Astrocyte (in vitro differentiated cells and primary cell): ENCODE measurements at regions not wholly inside any gene's neighbourhood (a gene's known extent, or its start where the extent isn't known, plus 50 kb on each side); places are given as distances from the start of the nearest gene placed in this dataset.

Experiments
- DNase-seq: peaks from one replicate; pipeline ENCODE4 v3.0.0-alpha.2; 2010; ENCODE audit warnings: low read depth
- FAIRE-seq: peaks from 2 replicates; lab custom pipeline; 2011; peaks lifted over from hg19 to GRCh38; lab: Jason Lieb, UNC
- H2AFZ ChIP-seq: 2 replicates; pipeline ENCODE4 v1.6.0; 2012; ENCODE audit warnings: low read depth, low read length, inconsistent platforms
- H3K27ac ChIP-seq: 2 replicates; pipeline ENCODE4 v1.5.1; 2011; ENCODE audit warnings: low read depth, low read length, inconsistent platforms
- H3K27me3 ChIP-seq: 2 replicates; pipeline ENCODE4 v1.6.0; 2011; ENCODE audit warnings: low read length, inconsistent platforms; ENCODE audit not compliant: insufficient read depth
- H3K36me3 ChIP-seq: 2 replicates; pipeline ENCODE4 v1.5.1; 2011; ENCODE audit warnings: low read length, inconsistent platforms; ENCODE audit not compliant: insufficient read depth
- H3K4me1 ChIP-seq: 2 replicates; pipeline ENCODE4 v1.5.1; 2011; ENCODE audit warnings: low read length, inconsistent platforms; ENCODE audit not compliant: insufficient read depth
- H3K4me2 ChIP-seq: 2 replicates; pipeline ENCODE4 v1.6.0; 2012; ENCODE audit warnings: low read length, inconsistent platforms
- H3K4me3 ChIP-seq: 2 replicates; pipeline ENCODE4 v1.5.1; 2011; ENCODE audit warnings: low read depth, mild to moderate bottlenecking, low read length, inconsistent platforms; ENCODE audit not compliant: insufficient read depth
- H3K79me2 ChIP-seq: 2 replicates; pipeline ENCODE4 v1.6.0; 2012; ENCODE audit warnings: mild to moderate bottlenecking, low read length, inconsistent platforms; ENCODE audit not compliant: insufficient read depth
- H3K9ac ChIP-seq: 2 replicates; pipeline ENCODE4 v1.6.0; 2012; ENCODE audit warnings: mild to moderate bottlenecking, low read length, inconsistent platforms
- H3K9me3 ChIP-seq: 2 replicates; pipeline ENCODE4 v1.5.1; 2012; ENCODE audit warnings: low read depth, mild to moderate bottlenecking, low read length, inconsistent platforms; ENCODE audit not compliant: insufficient read depth
- H4K20me1 ChIP-seq: 2 replicates; pipeline ENCODE4 v1.6.0; 2012; ENCODE audit warnings: low read length, inconsistent platforms; ENCODE audit not compliant: insufficient read depth
- H3K27ac Mint-ChIP-seq: one replicate; pipeline ENCODE4 v1.8.0; 2021; ENCODE audit warnings: mild to moderate bottlenecking, mixed read lengths; ENCODE audit not compliant: unreplicated experiment
- H3K27me3 Mint-ChIP-seq: one replicate; pipeline ENCODE4 v1.8.0; 2021; ENCODE audit warnings: low read depth, mixed read lengths; ENCODE audit not compliant: unreplicated experiment
- H3K36me3 Mint-ChIP-seq: one replicate; pipeline ENCODE4 v1.8.0; 2021; ENCODE audit warnings: low read depth, mixed read lengths; ENCODE audit not compliant: unreplicated experiment
- H3K4me1 Mint-ChIP-seq: one replicate; pipeline ENCODE4 v1.8.0; 2021; ENCODE audit warnings: low read depth, mixed read lengths; ENCODE audit not compliant: unreplicated experiment
- H3K4me3 Mint-ChIP-seq: one replicate; pipeline ENCODE4 v1.8.0; 2021; ENCODE audit warnings: mild to moderate bottlenecking, moderate library complexity, mixed read lengths; ENCODE audit not compliant: unreplicated experiment
- H3K9me3 Mint-ChIP-seq: one replicate; pipeline ENCODE4 v1.8.0; 2021; ENCODE audit warnings: mild to moderate bottlenecking, mixed read lengths; ENCODE audit not compliant: unreplicated experiment
- CTCF ChIP-seq: IDR thresholded peaks from 2 replicates; pipeline ENCODE4 v1.5.1; 2011; ENCODE audit warnings: low read depth, mild to moderate bottlenecking, inconsistent platforms, low read length, moderate library complexity; ENCODE audit not compliant: insufficient read depth
- EZH2 ChIP-seq: IDR thresholded peaks from 2 replicates; pipeline ENCODE4 v1.6.1; 2012; ENCODE audit warnings: mild to moderate bottlenecking, low read length, inconsistent platforms; ENCODE audit not compliant: insufficient read depth

- Histone ChIP-seq H3K9ac (no peak overlapping the region), H4K20me1 (peaks cover 87% of the 10 kb centered on the region), H3K27me3 (no peaks in the 10 kb centered on the region), H3K4me2 (no peak overlapping the region), H3K9me3 (no peaks in the 10 kb centered on the region), H3K4me3 (no peak overlapping the region), H3K4me1 (peaks cover 30% of the 10 kb centered on the region), H3K36me3 (peaks cover 2% of the 10 kb centered on the region), H3K79me2 (peaks cover 35% of the 10 kb centered on the region), H3K27ac (no peak overlapping the region), H2AFZ (no peak overlapping the region)
- TF ChIP-seq CTCF: no peak
- no peak for TF ChIP-seq EZH2
- Mint-ChIP-seq H3K4me3 (no peak overlapping the region), H3K4me1 (peaks cover 17% of the 10 kb centered on the region), H3K27ac (peak overlapping the region; percentile 10), H3K9me3 (no peaks in the 10 kb centered on the region), H3K27me3 (no peaks in the 10 kb centered on the region), H3K36me3 (peaks cover 14% of the 10 kb centered on the region)
- FAIRE-seq (no peak), DNase-seq (no peak)
Measured at GRCh38 chr12:124456133-124456651, 111.2 kb downstream of the NCOR2 start.

DNA sequence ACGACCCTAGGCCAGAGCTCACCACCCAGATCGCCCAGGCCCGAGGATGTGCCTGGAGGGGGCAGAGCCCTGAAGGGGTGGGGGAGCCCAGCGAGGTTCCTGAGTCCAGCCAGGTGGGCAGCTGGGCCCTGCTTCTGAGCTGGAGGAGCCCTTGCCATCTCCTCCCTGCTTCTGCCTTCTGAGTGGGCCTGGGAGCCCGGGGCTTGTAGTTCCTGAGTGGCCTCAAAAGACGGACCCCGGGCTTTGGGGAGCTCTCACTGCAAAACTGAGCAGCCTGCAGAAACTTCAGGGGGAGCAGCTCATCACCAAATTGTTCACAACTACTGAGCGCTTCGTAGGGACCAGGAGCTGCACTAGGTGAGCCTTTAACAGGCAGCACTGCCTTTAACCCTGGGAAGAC lies 112.1 kb downstream of the NCOR2 start:
- Mint-ChIP-seq H3K27ac (no peak overlapping the region), H3K27me3 (no peaks in the 10 kb centered on the region), H3K9me3 (no peaks in the 10 kb centered on the region), H3K4me1 (peaks cover 24% of the 10 kb centered on the region), H3K36me3 (peaks cover 17% of the 10 kb centered on the region), H3K4me3 (no peak overlapping the region)
- FAIRE-seq: no peak
- no peak for DNase-seq
- Histone ChIP-seq H3K36me3 (no peaks in the 10 kb centered on the region), H3K9ac (peak overlapping the region; percentile 30), H3K79me2 (peaks cover 39% of the 10 kb centered on the region), H3K9me3 (no peaks in the 10 kb centered on the region), H3K4me2 (no peak overlapping the region), H4K20me1 (peaks cover 87% of the 10 kb centered on the region), H3K27ac (no peak overlapping the region), H3K4me1 (peaks cover 30% of the 10 kb centered on the region), H3K27me3 (no peaks in the 10 kb centered on the region), H2AFZ (no peak overlapping the region), H3K4me3 (no peak overlapping the region)
- TF ChIP-seq EZH2: no peak
- no peak for TF ChIP-seq CTCF

- Histone ChIP-seq H3K4me2 (peak overlapping the region; percentile 52), H3K4me3 (no peak overlapping the region), H3K9ac (peak overlapping the region; percentile 30), H3K27ac (peak overlapping the region; percentile 62), H3K27me3 (no peaks in the 10 kb centered on the region), H3K79me2 (peaks cover 39% of the 10 kb centered on the region), H3K36me3 (no peaks in the 10 kb centered on the region), H3K9me3 (no peaks in the 10 kb centered on the region), H2AFZ (no peak overlapping the region), H4K20me1 (peaks cover 87% of the 10 kb centered on the region), H3K4me1 (peaks cover 30% of the 10 kb centered on the region)
- Mint-ChIP-seq H3K27ac (peak overlapping the region; percentile 30), H3K4me1 (peaks cover 25% of the 10 kb centered on the region), H3K27me3 (no peaks in the 10 kb centered on the region), H3K36me3 (peaks cover 11% of the 10 kb centered on the region), H3K4me3 (peak overlapping the region; percentile 11), H3K9me3 (no peaks in the 10 kb centered on the region)
- DNase-seq (peak; percentile 60), FAIRE-seq (peak; percentile 32)
- no peak for TF ChIP-seq CTCF
- no peak for TF ChIP-seq EZH2
Measured at GRCh38 chr12:124454735-124455134, 112.7 kb downstream of the NCOR2 start.
